ENCODE measurements at regions not wholly inside any gene's neighbourhood (a gene's known extent, or its start where the extent isn't known, plus 50 kb on each side); places are given as distances from the start of the nearest gene placed in this dataset.

DNA sequence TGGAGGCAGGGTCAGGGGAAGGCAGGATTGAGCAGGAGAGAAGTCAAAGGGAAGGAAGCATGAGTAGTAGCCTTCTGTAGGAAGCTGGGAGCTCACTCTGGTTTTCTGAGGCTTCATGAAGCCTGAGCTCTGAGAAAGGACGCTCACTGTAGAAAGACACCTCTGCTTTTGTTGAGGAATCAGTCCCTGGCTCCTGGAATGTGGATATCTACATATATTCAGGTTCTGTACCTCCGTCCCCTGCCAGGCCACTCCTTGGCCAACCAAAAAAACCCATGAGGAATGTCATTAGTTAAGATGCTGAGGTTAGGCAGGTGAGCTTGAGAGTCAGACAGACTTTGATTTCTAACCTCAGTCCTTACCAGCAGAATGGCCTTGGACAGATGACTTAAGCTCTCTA, 283.5 kb upstream of the HABP2 start:
- no peak overlapping the region for H3K4me3 ChIP-seq
- TF ChIP-seq, protein P1, sequence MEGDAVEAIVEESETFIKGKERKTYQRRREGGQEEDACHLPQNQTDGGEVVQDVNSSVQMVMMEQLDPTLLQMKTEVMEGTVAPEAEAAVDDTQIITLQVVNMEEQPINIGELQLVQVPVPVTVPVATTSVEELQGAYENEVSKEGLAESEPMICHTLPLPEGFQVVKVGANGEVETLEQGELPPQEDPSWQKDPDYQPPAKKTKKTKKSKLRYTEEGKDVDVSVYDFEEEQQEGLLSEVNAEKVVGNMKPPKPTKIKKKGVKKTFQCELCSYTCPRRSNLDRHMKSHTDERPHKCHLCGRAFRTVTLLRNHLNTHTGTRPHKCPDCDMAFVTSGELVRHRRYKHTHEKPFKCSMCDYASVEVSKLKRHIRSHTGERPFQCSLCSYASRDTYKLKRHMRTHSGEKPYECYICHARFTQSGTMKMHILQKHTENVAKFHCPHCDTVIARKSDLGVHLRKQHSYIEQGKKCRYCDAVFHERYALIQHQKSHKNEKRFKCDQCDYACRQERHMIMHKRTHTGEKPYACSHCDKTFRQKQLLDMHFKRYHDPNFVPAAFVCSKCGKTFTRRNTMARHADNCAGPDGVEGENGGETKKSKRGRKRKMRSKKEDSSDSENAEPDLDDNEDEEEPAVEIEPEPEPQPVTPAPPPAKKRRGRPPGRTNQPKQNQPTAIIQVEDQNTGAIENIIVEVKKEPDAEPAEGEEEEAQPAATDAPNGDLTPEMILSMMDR (IDR thresholded peaks at IDR 0.05) = no peak
- H3K4me1 ChIP-seq = no peaks in the 10 kb centered on the region
- no peaks in the 10 kb centered on the region for H3K36me3 ChIP-seq
- WGBS, 2 donors = 76 to 83% methylated on average over 2 of the region's 2 CpGs
- intact Hi-C loops (cut with DNase I) = no loop called here
- no peaks in the 10 kb centered on the region for H3K9me3 ChIP-seq
- no peak for ATAC-seq
- no peaks in the 10 kb centered on the region for H3K27me3 ChIP-seq
- no peak for DNase-seq
- no peak overlapping the region for H3K27ac ChIP-seq
- FAIRE-seq = no peak

DNA sequence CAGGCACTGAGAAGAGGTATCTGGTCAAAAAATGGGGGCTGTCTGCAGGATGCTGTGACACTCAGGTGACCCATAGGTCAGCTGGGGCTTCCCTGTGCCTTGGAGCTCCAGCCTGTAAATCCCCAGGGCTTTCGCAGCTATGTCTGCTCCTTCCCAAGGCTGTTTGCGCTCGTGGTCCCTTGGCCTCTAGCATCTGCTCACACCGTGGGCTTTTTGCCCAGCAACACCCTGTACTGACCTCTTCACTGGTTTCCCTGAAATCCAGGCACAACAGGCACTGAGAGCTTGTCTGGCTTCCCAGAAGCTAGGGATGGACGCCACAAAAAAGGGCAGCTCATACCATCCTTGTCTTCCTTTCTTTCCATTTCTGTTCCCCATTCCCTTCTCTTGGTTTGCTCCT, 280.3 kb upstream of the HABP2 start:
- ATAC-seq (no peak), DNase-seq (no peak), FAIRE-seq (no peak)
- H3K27me3 ChIP-seq = no peaks in the 10 kb centered on the region
- H3K9me3 ChIP-seq = no peaks in the 10 kb centered on the region
- no peak overlapping the region for H3K4me3 ChIP-seq
- no peaks in the 10 kb centered on the region for H3K4me1 ChIP-seq
- peak overlapping the region in 2 of 4 donors; percentile 36 to 66 for H3K27ac ChIP-seq
- WGBS, 2 donors = 71 to 74% methylated on average over 5 of the region's 5 CpGs
- TF ChIP-seq, protein P1 (IDR thresholded peaks at IDR 0.05) = no peak
- no peaks in the 10 kb centered on the region for H3K36me3 ChIP-seq
- intact Hi-C loops (cut with DNase I) = no loop called here

DNA sequence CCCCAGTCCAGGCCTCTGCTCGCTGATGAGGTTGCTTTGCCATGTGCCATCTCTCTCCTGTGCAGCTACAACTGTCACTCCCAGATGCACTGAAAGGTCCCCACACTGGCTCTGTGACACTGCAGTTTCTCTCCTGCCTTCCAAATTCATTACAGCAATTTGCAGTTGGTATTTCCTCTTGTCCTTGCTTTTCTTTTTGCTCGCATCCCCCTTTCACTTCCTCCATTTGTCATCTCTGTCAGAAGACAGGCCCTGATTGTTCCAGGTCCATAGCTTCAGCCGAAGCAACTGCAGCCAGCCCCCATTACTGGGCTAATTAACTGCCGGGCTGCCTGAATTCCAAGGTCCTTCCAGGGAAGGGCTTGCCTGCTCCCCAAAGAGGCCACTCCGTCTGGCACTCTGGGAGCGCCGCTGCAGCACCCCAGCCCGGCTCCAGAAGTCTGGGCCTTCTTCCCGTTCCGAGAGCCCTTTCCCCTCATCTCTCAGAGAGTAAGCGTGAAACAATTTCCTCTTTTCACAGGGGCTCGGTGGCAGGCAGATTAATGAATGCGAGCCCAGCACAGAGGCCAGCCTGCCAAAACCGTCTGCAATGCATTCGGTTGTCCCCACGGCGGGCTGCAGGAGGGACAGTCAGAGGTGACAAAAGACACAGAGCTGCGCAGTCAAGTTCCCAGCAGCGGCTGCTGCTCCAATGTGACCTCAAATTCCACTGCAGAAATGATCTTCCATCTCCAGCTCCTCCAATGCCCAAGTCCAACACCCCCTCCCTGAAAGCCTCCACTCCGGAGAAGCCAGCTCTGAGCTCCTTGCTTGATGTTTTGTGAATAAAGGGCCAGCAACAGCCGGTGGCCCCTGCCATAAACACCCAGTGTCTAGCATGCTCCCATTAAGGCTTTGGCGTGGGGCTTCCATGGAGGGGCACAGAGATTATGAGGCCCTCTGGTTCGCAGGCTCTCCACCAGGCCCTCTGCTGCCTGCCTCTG, 279.4 kb upstream of the HABP2 start:
- peak overlapping the region; percentile 13 to 66 (median 44) for H3K27ac ChIP-seq
- FAIRE-seq (no peak), ATAC-seq (peak; percentile 24 to 85 (median 82)), DNase-seq (peak in 4 of 6 donors; percentile 23 to 36 (median 28))
- no peaks in the 10 kb centered on the region for H3K27me3 ChIP-seq
- intact Hi-C loops (cut with DNase I) = no loop called here
- no peaks in the 10 kb centered on the region for H3K4me1 ChIP-seq
- TF ChIP-seq, protein P1 (IDR thresholded peaks at IDR 0.05) = no peak
- 49 to 52% methylated on average over 23 of the region's 23 CpGs for WGBS, 2 donors
- H3K4me3 ChIP-seq = no peak overlapping the region
- H3K36me3 ChIP-seq = no peaks in the 10 kb centered on the region
- no peaks in the 10 kb centered on the region for H3K9me3 ChIP-seq

DNA sequence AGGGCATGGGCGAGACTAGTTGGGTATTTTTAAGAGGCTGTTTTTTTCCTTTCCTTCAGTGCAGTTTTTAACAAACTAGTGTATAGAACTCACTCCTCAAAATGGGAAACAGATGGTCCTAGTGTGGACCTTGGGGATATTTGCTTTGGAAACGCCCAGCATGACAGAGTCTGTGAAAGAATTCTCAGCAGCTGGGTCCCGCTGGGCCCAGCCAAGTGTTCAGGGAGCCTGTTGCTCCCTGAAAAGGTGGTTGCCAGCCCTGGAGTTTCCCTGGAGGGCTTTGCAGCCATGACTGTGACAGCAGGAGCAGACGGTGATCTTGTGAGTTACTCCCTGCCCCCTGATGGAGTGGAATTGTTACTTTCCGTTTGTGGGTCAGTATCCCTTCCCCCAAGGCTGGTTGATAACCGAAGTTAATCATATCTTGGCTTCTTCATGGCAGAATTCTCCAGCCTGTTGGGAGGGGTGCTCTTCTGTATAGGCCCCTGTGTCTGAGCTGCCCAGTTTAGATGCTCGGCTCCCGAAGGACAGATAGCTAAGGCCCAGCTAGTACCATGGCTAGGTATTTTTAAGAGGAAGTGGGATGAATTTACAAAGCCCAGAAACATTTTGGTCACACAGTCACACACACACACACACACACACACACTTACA, 278.6 kb upstream of the HABP2 start:
- DNase-seq = no peak
- FAIRE-seq = no peak
- H3K27me3 ChIP-seq = no peaks in the 10 kb centered on the region
- H3K4me1 ChIP-seq = no peaks in the 10 kb centered on the region
- no peak overlapping the region for H3K4me3 ChIP-seq
- TF ChIP-seq, protein P1 (IDR thresholded peaks at IDR 0.05) = no peak
- no peaks in the 10 kb centered on the region for H3K36me3 ChIP-seq
- 50 to 59% methylated on average over 8 of the region's 8 CpGs for WGBS, 2 donors
- intact Hi-C loops (cut with DNase I) = no loop called here
- H3K9me3 ChIP-seq = no peaks in the 10 kb centered on the region
- peak overlapping the region in 3 of 4 donors; percentile 29 to 66 (median 36) for H3K27ac ChIP-seq
- peak in 3 of 4 donors; percentile 22 to 49 (median 48) for ATAC-seq

Measured in pancreas (tissue), 10 donors.